AG04450 (cell line): ENCODE measurements at regions not wholly inside any gene's neighbourhood (a gene's known extent, or its start where the extent isn't known, plus 50 kb on each side); places are given as distances from the start of the nearest gene placed in this dataset. TPM values are rescaled to one million over a fixed set of nuclear protein-coding genes. Genes with fewer than 3 reads are reported as not detected.

Experiments
- small RNA-seq: library from RNA; depleted of rRNA; stranded (forward); fragments of <200 nt; gene quantifications from one replicate; pipeline ENCODE3, GENCODE V24; 2012; ENCODE audit warnings: low read depth; ENCODE audit not compliant: insufficient read length

Small RNA genes lying in the stretch of these regions (small RNA-seq; reads per million reads assigned to genes)
- gene AL109941.1 = not detected
